Peyer's patch (tissue), 4 donors: ENCODE measurements at regions not wholly inside any gene's neighbourhood (a gene's known extent, or its start where the extent isn't known, plus 50 kb on each side); places are given as distances from the start of the nearest gene placed in this dataset.

Source experiments
- POLR2A ChIP-seq, 2 donors: fragments of 450-650 bp; IDR thresholded peaks; one replicate each; pipeline ENCODE4 v1.5.1; 2017; ENCODE audit warnings: antibody characterized with exemption in 2 of 2, mild to moderate bottlenecking in 2 of 2, moderate library complexity in 2 of 2
- TF ChIP-seq, protein P1 (sequence below), 6 experiments: fragments of 450-650 bp in 4 of 6; fragments of 200-600 bp in 2 of 6; sonication (generic) in 1 of 6; IDR thresholded peaks; one replicate each; pipeline ENCODE4 v1.5.1; 2017 to 2019; ENCODE audit warnings: antibody characterized with exemption in 6 of 6, mild to moderate bottlenecking in 3 of 6, moderate library complexity in 1 of 6

DNA sequence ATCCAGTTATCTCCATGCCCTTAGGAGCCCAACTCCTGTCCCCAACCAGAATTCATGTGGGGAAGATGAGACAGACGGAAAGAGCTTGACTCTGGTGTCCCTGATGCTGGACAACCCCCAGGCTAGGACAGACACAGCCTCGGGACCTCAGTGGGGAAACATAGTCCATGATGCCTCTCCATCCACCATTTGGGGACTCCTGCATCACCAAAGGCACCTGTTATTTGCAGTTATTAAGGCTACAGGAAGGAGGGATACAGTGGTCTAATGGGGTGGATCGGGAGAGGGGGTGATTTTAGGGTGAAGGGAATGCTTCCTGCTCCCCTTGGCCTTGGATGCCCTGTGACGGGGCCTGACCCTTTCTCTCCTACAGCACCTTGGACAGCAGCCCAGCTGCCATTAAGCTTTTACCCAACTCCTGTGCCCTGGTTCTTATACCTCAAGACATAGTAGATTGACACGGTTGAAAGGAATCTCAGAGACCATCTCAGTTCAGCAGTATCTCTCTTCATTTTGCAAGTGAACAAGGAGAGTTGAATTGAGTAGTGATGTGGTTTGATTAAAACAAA lies 111.6 kb downstream of the MATN1 start:
- no peak for TF ChIP-seq POLR2A (IDR thresholded peaks at IDR 0.05)
- TF ChIP-seq, protein P1, sequence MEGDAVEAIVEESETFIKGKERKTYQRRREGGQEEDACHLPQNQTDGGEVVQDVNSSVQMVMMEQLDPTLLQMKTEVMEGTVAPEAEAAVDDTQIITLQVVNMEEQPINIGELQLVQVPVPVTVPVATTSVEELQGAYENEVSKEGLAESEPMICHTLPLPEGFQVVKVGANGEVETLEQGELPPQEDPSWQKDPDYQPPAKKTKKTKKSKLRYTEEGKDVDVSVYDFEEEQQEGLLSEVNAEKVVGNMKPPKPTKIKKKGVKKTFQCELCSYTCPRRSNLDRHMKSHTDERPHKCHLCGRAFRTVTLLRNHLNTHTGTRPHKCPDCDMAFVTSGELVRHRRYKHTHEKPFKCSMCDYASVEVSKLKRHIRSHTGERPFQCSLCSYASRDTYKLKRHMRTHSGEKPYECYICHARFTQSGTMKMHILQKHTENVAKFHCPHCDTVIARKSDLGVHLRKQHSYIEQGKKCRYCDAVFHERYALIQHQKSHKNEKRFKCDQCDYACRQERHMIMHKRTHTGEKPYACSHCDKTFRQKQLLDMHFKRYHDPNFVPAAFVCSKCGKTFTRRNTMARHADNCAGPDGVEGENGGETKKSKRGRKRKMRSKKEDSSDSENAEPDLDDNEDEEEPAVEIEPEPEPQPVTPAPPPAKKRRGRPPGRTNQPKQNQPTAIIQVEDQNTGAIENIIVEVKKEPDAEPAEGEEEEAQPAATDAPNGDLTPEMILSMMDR (IDR thresholded peaks at IDR 0.05): no peak
